ENCODE measurements at regions not wholly inside any gene's neighbourhood (a gene's known extent, or its start where the extent isn't known, plus 50 kb on each side); places are given as distances from the start of the nearest gene placed in this dataset.

GRCh38 chr16:56140645-56141044 is 50.6 kb upstream of the GNAO1 start:
- no peak for DNase-seq

GRCh38 chr16:56137269-56137668 is 54.0 kb upstream of the GNAO1 start:
- DNase-seq, result no peak

- no peak for DNase-seq
These were observed 55.0 kb upstream of the GNAO1 start for GRCh38 chr16:56136256-56136655.

- no peak for DNase-seq
These were observed 56.5 kb upstream of the GNAO1 start for GRCh38 chr16:56134790-56135189.

- DNase-seq, result no peak
These were observed 65.4 kb upstream of the GNAO1 start for GRCh38 chr16:56125922-56126321.

- no peak for DNase-seq
These were observed 69.0 kb upstream of the GNAO1 start for GRCh38 chr16:56122251-56122650.

GRCh38 chr16:56121156-56121500 is 70.2 kb upstream of the GNAO1 start:
- no peak for DNase-seq

- no peak for DNase-seq
These were observed 70.7 kb upstream of the GNAO1 start for GRCh38 chr16:56120447-56121155.

- DNase-seq, result no peak
These were observed 72.2 kb upstream of the GNAO1 start for GRCh38 chr16:56119133-56119532.

- DNase-seq, result no peak
These were observed 74.7 kb upstream of the GNAO1 start for GRCh38 chr16:56116577-56116964.

- no peak for DNase-seq
These were observed 75.3 kb upstream of the GNAO1 start for GRCh38 chr16:56115817-56116576.

- DNase-seq, result no peak
These were observed 78.1 kb upstream of the GNAO1 start for GRCh38 chr16:56113223-56113622.

GRCh38 chr16:56111100-56111499 is 80.2 kb upstream of the GNAO1 start:
- no peak for DNase-seq

GRCh38 chr16:56109994-56110393 is 81.3 kb upstream of the GNAO1 start:
- no peak for DNase-seq

- no peak for DNase-seq
These were observed 82.1 kb upstream of the GNAO1 start for GRCh38 chr16:56109205-56109604.

GRCh38 chr16:56108724-56109123 is 82.6 kb upstream of the GNAO1 start:
- no peak for DNase-seq

- DNase-seq, result no peak
These were observed 83.2 kb upstream of the GNAO1 start for GRCh38 chr16:56108056-56108471.

- no peak for DNase-seq
These were observed 84.8 kb upstream of the GNAO1 start for GRCh38 chr16:56106527-56106926.

- DNase-seq, result no peak
These were observed 88.4 kb upstream of the GNAO1 start for GRCh38 chr16:56102906-56103305.

GRCh38 chr16:56102183-56102686 is 89.1 kb upstream of the GNAO1 start:
- peak in 1 of 2 experiments; percentile 5 for DNase-seq

- DNase-seq, result no peak
These were observed 89.8 kb upstream of the GNAO1 start for GRCh38 chr16:56101480-56101879.

GRCh38 chr16:56097306-56097705 is 94.0 kb upstream of the GNAO1 start:
- DNase-seq, result no peak

GRCh38 chr16:56094231-56094630 is 97.1 kb upstream of the GNAO1 start:
- DNase-seq, result no peak

- DNase-seq, result no peak
These were observed 98.2 kb upstream of the GNAO1 start for GRCh38 chr16:56093055-56093454.

GRCh38 chr16:56090076-56090475 is 101.2 kb upstream of the GNAO1 start:
- DNase-seq, result no peak

All from SHP77 (cell line).